SK-N-SH (cell line): ENCODE measurements at regions not wholly inside any gene's neighbourhood (a gene's known extent, or its start where the extent isn't known, plus 50 kb on each side); places are given as distances from the start of the nearest gene placed in this dataset.

ENCODE experiments used
- CTCF ChIA-PET: fragments of 300-600, 350-600 bp; formaldehyde crosslinking; extraction: SDS; loops from one replicate; lab custom pipeline; 2021; lab: Yijun Ruan, JAX
- POLR2A ChIA-PET: fragments of 350-600 bp; sonication (Branson Sonifier 250); formaldehyde crosslinking; extraction: SDS; loops from one replicate; lab custom pipeline; 2020; ENCODE audit warnings: antibody characterized with exemption, inconsistent platforms; lab: Yijun Ruan, JAX
- DNase-seq: peaks from one replicate; pipeline ENCODE4 v3.0.0; 2012
- H2AFZ ChIP-seq: fragments of 200-600 bp; sonication (generic); 2 replicates; pipeline ENCODE4 v1.8.1; 2016; ENCODE audit warnings: antibody characterized with exemption, mild to moderate bottlenecking, low read depth
- H3F3A ChIP-seq: fragments of 200-600 bp; sonication (generic); replicated peaks from 2 replicates; pipeline ENCODE3; 2016; ENCODE audit warnings: antibody characterized with exemption, mild to moderate bottlenecking; ENCODE audit not compliant: insufficient read depth
- H3K27ac ChIP-seq, 2 experiments: fragments of 200-500 bp in 1 of 2; fragments of 200-600 bp in 1 of 2; sonication (Bioruptor generic) in 1 of 2; sonication (generic), shearing (Covaris generic) in 1 of 2; 2 replicates each; pipeline versions ENCODE4 v1.5.1 to v1.6.1; 2014 to 2016; ENCODE audit warnings: low read depth in 2 of 2, inconsistent platforms in 1 of 2, low read length in 1 of 2, mild to moderate bottlenecking in 1 of 2, mixed read lengths in 1 of 2
- H3K27me3 ChIP-seq: fragments of 200-600 bp; sonication (generic), shearing (Covaris generic); 2 replicates; pipeline ENCODE4 v1.6.1; 2016; ENCODE audit warnings: mixed run types; ENCODE audit not compliant: insufficient read depth
- H3K36me3 ChIP-seq, 2 experiments: fragments of 200-500 bp in 1 of 2; fragments of 200-600 bp in 1 of 2; sonication (Bioruptor generic) in 1 of 2; sonication (generic) in 1 of 2; replicated peaks in 1 of 2; 2 replicates each; pipeline versions ENCODE3 to v1.5.1; 2014 to 2016; ENCODE audit warnings: low read length in 1 of 2, mild to moderate bottlenecking in 1 of 2; ENCODE audit not compliant: insufficient read depth in 2 of 2, control insufficient read depth in 1 of 2
- H3K4me1 ChIP-seq, 2 experiments: fragments of 200-500 bp in 1 of 2; fragments of 200-600 bp in 1 of 2; sonication (Bioruptor generic) in 1 of 2; sonication (generic), shearing (Covaris generic) in 1 of 2; 2 replicates each; pipeline versions ENCODE4 v1.5.1 to v1.6.1; 2014 to 2016; ENCODE audit warnings: low read depth in 1 of 2, low read length in 1 of 2, mixed run types in 1 of 2; ENCODE audit not compliant: insufficient read depth in 2 of 2, control insufficient read depth in 1 of 2
- H3K4me2 ChIP-seq: fragments of 200-600 bp; sonication (generic), shearing (Covaris generic); 2 replicates; pipeline ENCODE4 v1.6.1; 2017; ENCODE audit warnings: mixed run types
- H3K4me3 ChIP-seq, 2 experiments: fragments of 200-500 bp in 1 of 2; fragments of 200-600 bp in 1 of 2; sonication (Bioruptor generic) in 1 of 2; sonication (generic), shearing (Covaris generic) in 1 of 2; 2 replicates each; pipeline versions ENCODE4 v1.5.1 to v1.8.1; 2014 to 2016; ENCODE audit warnings: low read depth in 2 of 2, inconsistent platforms in 1 of 2, low read length in 1 of 2, mild to moderate bottlenecking in 1 of 2, mixed read lengths in 1 of 2, moderate library complexity in 1 of 2
- H3K79me2 ChIP-seq: fragments of 200-600 bp; sonication (generic); 2 replicates; pipeline ENCODE4 v1.8.1; 2017; ENCODE audit warnings: mild to moderate bottlenecking; ENCODE audit not compliant: insufficient read depth
- H3K9ac ChIP-seq: fragments of 200-600 bp; sonication (generic); 2 replicates; pipeline ENCODE4 v1.6.1; 2017; ENCODE audit warnings: mixed run types
- H3K9me2 ChIP-seq: fragments of 200-600 bp; sonication (generic); 2 replicates; pipeline ENCODE4 v1.6.1; 2017; ENCODE audit warnings: mixed run types
- H3K9me3 ChIP-seq: fragments of 200-600 bp; sonication (generic); 2 replicates; pipeline ENCODE4 v1.6.1; 2017; ENCODE audit warnings: mixed run types, mild to moderate bottlenecking, moderate library complexity
- H4K20me1 ChIP-seq: fragments of 200-600 bp; sonication (generic); 2 replicates; pipeline ENCODE4 v1.6.1; 2017; ENCODE audit warnings: mild to moderate bottlenecking, mixed run types; ENCODE audit not compliant: insufficient read depth
- EP300 ChIP-seq, 2 experiments: IDR thresholded peaks; 2 replicates each; pipeline versions ENCODE4 v1.4.0 to v1.6.1; 2012; ENCODE audit warnings: borderline replicate concordance in 1 of 2, low read depth in 1 of 2, low read length in 1 of 2
- EZH2phosphoT487 ChIP-seq: fragments of 200-600 bp; sonication (generic); IDR thresholded peaks from 2 replicates; pipeline ENCODE4 v1.6.1; 2017; ENCODE audit warnings: low read depth, mixed run types, mild to moderate bottlenecking, antibody characterized with exemption, moderate library complexity, borderline replicate concordance
- FOXJ3 ChIP-seq: sonication (generic); formaldehyde crosslinking; IDR thresholded peaks from 2 replicates; pipeline ENCODE4 v1.5.1; 2020; ENCODE audit warnings: mild to moderate bottlenecking, missing genetic modification reagents
- FOXM1 ChIP-seq: IDR thresholded peaks from 2 replicates; pipeline ENCODE4 v1.4.0; 2012; ENCODE audit warnings: low read depth, mild to moderate bottlenecking
- GABPA ChIP-seq: IDR thresholded peaks from 2 replicates; pipeline ENCODE4 v1.4.0; 2012; ENCODE audit warnings: low read depth, mild to moderate bottlenecking
- GATA2 ChIP-seq: sonication (generic); formaldehyde crosslinking; IDR thresholded peaks from 2 replicates; pipeline ENCODE4 v1.5.0; 2020; ENCODE audit warnings: mild to moderate bottlenecking, missing genetic modification reagents
- JUND ChIP-seq: IDR thresholded peaks from 2 replicates; pipeline ENCODE4 v1.4.0; 2012
- MAX ChIP-seq: IDR thresholded peaks from 2 replicates; pipeline ENCODE4 v1.4.0; 2012; ENCODE audit warnings: low read depth
- MEF2A ChIP-seq: IDR thresholded peaks from 2 replicates; pipeline ENCODE4 v1.4.0; 2012; ENCODE audit warnings: low read depth, borderline replicate concordance
- NRF1 ChIP-seq: IDR thresholded peaks from 2 replicates; pipeline ENCODE4 v1.6.1; 2012; ENCODE audit warnings: low read depth, mild to moderate bottlenecking, low read length
- RCOR1 ChIP-seq: fragments of 150-350 bp; IDR thresholded peaks from 2 replicates; pipeline ENCODE4 v1.6.1; 2017; ENCODE audit warnings: antibody characterized with exemption, low read length
- RFX5 ChIP-seq: IDR thresholded peaks from 2 replicates; pipeline ENCODE4 v1.6.1; 2012; ENCODE audit warnings: mild to moderate bottlenecking, improper control_type of control experiment, low read length
- SMC3 ChIP-seq: IDR thresholded peaks from 2 replicates; pipeline ENCODE4 v1.6.1; 2012; ENCODE audit warnings: low read depth, low read length, improper control_type of control experiment
- USF2 ChIP-seq: fragments of 150-350 bp; IDR thresholded peaks from 2 replicates; pipeline ENCODE4 v1.6.1; 2017; ENCODE audit warnings: antibody characterized with exemption, low read length, low read depth, borderline replicate concordance
- WGBS: methylation state at CpG from one replicate; pipeline ENCODE4 v1.1.6; 2017; ENCODE audit warnings: low lambda C conversion rate; 5-methylcytosine and 5-hydroxymethylcytosine counted together
- TF ChIP-seq, protein P1 (sequence below): IDR thresholded peaks from 2 replicates; pipeline ENCODE4 v1.4.0; 2012; ENCODE audit warnings: low read depth, borderline replicate concordance
- TF ChIP-seq, protein P2 (sequence below): IDR thresholded peaks from 2 replicates; pipeline ENCODE4 v1.6.1; 2012; ENCODE audit warnings: mild to moderate bottlenecking, low read depth, low read length, moderate library complexity

- WGBS, result 14% methylated on average over 4 of the region's 4 CpGs
- Histone ChIP-seq H3K27ac (no peak overlapping the region), H3K4me2 (no peak overlapping the region), H2AFZ (no peak overlapping the region), H3K9ac (no peak overlapping the region), H3F3A (no peaks in the 10 kb centered on the region), H3K36me3 (no peaks in the 10 kb centered on the region), H3K27me3 (no peaks in the 10 kb centered on the region), H3K9me2 (no peaks in the 10 kb centered on the region), H3K4me1 (no peaks in the 10 kb centered on the region), H3K4me3 (no peak overlapping the region), H3K9me3 (no peaks in the 10 kb centered on the region), H3K79me2 (no peaks in the 10 kb centered on the region), H4K20me1 (no peaks in the 10 kb centered on the region)
- ChIA-PET POLR2A (no interaction called here), CTCF (no interaction called here)
- no peak for DNase-seq
- TF ChIP-seq USF2, result no peak
- no peak for TF ChIP-seq FOXJ3
- TF ChIP-seq SMC3, result no peak
- TF ChIP-seq JUND, result no peak
- TF ChIP-seq, protein P1, sequence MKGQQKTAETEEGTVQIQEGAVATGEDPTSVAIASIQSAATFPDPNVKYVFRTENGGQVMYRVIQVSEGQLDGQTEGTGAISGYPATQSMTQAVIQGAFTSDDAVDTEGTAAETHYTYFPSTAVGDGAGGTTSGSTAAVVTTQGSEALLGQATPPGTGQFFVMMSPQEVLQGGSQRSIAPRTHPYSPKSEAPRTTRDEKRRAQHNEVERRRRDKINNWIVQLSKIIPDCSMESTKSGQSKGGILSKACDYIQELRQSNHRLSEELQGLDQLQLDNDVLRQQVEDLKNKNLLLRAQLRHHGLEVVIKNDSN, result no peak
- no peak for TF ChIP-seq GABPA
- TF ChIP-seq GATA2, result no peak
- TF ChIP-seq MAX, result no peak
Observed at GRCh38 chr21:15151385-15152103, 86.7 kb upstream of the NRIP1 start.

GRCh38 chr21:15152591-15152990, 87.8 kb upstream of the NRIP1 start:
- Histone ChIP-seq H3K4me1 (no peaks in the 10 kb centered on the region), H3F3A (no peaks in the 10 kb centered on the region), H4K20me1 (no peaks in the 10 kb centered on the region), H3K79me2 (no peaks in the 10 kb centered on the region), H2AFZ (no peak overlapping the region), H3K9me3 (no peaks in the 10 kb centered on the region), H3K9me2 (no peaks in the 10 kb centered on the region), H3K27me3 (no peaks in the 10 kb centered on the region), H3K27ac (no peak overlapping the region), H3K9ac (no peak overlapping the region), H3K4me3 (no peak overlapping the region), H3K36me3 (no peaks in the 10 kb centered on the region), H3K4me2 (no peak overlapping the region)
- DNase-seq, result no peak
- no peak for TF ChIP-seq MEF2A
- TF ChIP-seq FOXJ3, result no peak
- TF ChIP-seq EZH2phosphoT487, result no peak
- TF ChIP-seq, protein P2, sequence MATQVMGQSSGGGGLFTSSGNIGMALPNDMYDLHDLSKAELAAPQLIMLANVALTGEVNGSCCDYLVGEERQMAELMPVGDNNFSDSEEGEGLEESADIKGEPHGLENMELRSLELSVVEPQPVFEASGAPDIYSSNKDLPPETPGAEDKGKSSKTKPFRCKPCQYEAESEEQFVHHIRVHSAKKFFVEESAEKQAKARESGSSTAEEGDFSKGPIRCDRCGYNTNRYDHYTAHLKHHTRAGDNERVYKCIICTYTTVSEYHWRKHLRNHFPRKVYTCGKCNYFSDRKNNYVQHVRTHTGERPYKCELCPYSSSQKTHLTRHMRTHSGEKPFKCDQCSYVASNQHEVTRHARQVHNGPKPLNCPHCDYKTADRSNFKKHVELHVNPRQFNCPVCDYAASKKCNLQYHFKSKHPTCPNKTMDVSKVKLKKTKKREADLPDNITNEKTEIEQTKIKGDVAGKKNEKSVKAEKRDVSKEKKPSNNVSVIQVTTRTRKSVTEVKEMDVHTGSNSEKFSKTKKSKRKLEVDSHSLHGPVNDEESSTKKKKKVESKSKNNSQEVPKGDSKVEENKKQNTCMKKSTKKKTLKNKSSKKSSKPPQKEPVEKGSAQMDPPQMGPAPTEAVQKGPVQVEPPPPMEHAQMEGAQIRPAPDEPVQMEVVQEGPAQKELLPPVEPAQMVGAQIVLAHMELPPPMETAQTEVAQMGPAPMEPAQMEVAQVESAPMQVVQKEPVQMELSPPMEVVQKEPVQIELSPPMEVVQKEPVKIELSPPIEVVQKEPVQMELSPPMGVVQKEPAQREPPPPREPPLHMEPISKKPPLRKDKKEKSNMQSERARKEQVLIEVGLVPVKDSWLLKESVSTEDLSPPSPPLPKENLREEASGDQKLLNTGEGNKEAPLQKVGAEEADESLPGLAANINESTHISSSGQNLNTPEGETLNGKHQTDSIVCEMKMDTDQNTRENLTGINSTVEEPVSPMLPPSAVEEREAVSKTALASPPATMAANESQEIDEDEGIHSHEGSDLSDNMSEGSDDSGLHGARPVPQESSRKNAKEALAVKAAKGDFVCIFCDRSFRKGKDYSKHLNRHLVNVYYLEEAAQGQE, result no peak
- TF ChIP-seq RCOR1, result no peak
- no peak for TF ChIP-seq GATA2
- TF ChIP-seq USF2, result no peak
- TF ChIP-seq RFX5, result no peak
- TF ChIP-seq EP300 (IDR thresholded peaks at IDR 0.05; ENCODE audit: borderline replicate concordance in 1 of 2, low read depth in 1 of 2, low read length in 1 of 2), result no peak
- no peak for TF ChIP-seq FOXM1
- TF ChIP-seq NRF1, result no peak
- CTCF ChIA-PET, result no interaction called here
- POLR2A ChIA-PET, result no interaction called here
- WGBS, result 10% methylated on average over 3 of the region's 3 CpGs
